Activated naive CD4-positive, alpha-beta T cell treated with anti-CD3 and anti-CD28 coated beads, Interleukin-2, amount 10 ng/mL, durations not matched to agents 7 days and 5 days (primary cell): ENCODE measurements at regions not wholly inside any gene's neighbourhood (a gene's known extent, or its start where the extent isn't known, plus 50 kb on each side); places are given as distances from the start of the nearest gene placed in this dataset.

Source experiments
- CTCF ChIA-PET: fragments of 350-600 bp; sonication (Branson Sonifier 250); formaldehyde crosslinking; loops from one replicate; lab custom pipeline; 2021; ENCODE audit warnings: antibody characterized with exemption; lab: Charles Lee
- DNase-seq: peaks from one replicate; pipeline ENCODE4 v3.0.0-alpha.2; 2020
- H3K27ac Mint-ChIP-seq: one replicate; pipeline ENCODE4 v1.8.0; 2021; ENCODE audit warnings: mild to moderate bottlenecking, moderate library complexity, mixed read lengths
- H3K27me3 Mint-ChIP-seq: one replicate; pipeline ENCODE4 v1.8.0; 2021; ENCODE audit warnings: mild to moderate bottlenecking, mixed read lengths
- H3K36me3 Mint-ChIP-seq: one replicate; pipeline ENCODE4 v1.8.0; 2021; ENCODE audit warnings: mixed read lengths
- H3K4me1 Mint-ChIP-seq: one replicate; pipeline ENCODE4 v1.8.0; 2021; ENCODE audit warnings: mixed read lengths
- H3K4me3 Mint-ChIP-seq: one replicate; pipeline ENCODE4 v1.8.0; 2021; ENCODE audit warnings: mild to moderate bottlenecking, moderate library complexity, mixed read lengths
- H3K9me3 Mint-ChIP-seq: one replicate; pipeline ENCODE4 v1.8.0; 2021; ENCODE audit warnings: mixed read lengths

GRCh38 chr2:769771-770170, 92.6 kb upstream of the TMEM18 start:
- no peak overlapping the region for H3K27ac Mint-ChIP-seq
- H3K36me3 Mint-ChIP-seq, result no peaks in the 10 kb centered on the region
- peaks cover 8% of the 10 kb centered on the region for H3K4me1 Mint-ChIP-seq
- H3K27me3 Mint-ChIP-seq, result no peaks in the 10 kb centered on the region
- peaks cover 4% of the 10 kb centered on the region for H3K9me3 Mint-ChIP-seq
- CTCF ChIA-PET, result no interaction called here
- no peak overlapping the region for H3K4me3 Mint-ChIP-seq
- DNase-seq, result no peak

DNA sequence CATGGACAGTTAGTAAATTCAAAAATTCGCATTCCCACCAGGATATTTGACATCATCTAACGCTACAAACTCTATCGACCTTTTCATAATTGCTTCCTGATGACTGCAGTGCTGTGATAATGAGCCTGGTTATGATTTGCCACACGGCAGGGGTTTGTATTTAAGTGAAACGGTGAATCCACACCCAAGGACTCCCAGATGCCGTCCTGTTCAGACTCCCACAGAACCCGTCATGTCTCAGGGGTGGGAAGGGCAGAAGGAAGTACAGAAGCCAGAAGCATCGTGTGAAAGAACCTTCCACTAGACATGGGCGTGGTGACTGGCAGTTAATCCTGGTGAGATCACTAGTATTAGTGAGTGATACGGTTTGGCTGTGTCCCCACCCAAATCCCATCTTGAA, 91.2 kb upstream of the TMEM18 start:
- Mint-ChIP-seq H3K4me1 (peaks cover 8% of the 10 kb centered on the region), H3K27ac (no peak overlapping the region), H3K9me3 (peaks cover 4% of the 10 kb centered on the region), H3K27me3 (peaks cover 3% of the 10 kb centered on the region), H3K36me3 (no peaks in the 10 kb centered on the region), H3K4me3 (no peak overlapping the region)
- DNase-seq, result no peak
- CTCF ChIA-PET, result no interaction called here

DNA sequence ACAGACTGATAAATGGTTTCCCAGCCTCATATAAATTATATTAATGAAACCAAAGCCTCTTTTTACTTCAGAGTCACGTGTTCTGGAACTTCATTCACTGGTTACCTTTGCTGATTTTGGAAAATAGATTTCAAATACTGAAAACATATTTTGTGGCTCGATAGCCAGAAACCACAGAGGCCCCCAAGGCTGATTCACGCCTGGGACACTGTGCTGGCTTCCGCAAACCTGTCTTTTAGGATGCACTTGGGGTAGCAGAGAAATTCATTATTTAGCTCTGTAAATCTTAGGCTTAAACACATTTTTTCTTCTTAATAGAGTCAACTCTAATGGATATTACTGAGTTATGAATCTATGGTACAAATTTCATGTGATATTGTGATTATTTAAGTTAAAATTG, 90.7 kb upstream of the TMEM18 start:
- Mint-ChIP-seq H3K36me3 (no peaks in the 10 kb centered on the region), H3K4me1 (peaks cover 8% of the 10 kb centered on the region), H3K27me3 (peaks cover 5% of the 10 kb centered on the region), H3K4me3 (no peak overlapping the region), H3K9me3 (peaks cover 4% of the 10 kb centered on the region), H3K27ac (no peak overlapping the region)
- CTCF ChIA-PET, result no interaction called here
- no peak for DNase-seq

- Mint-ChIP-seq H3K4me1 (peaks cover 10% of the 10 kb centered on the region), H3K4me3 (no peak overlapping the region), H3K36me3 (no peaks in the 10 kb centered on the region), H3K9me3 (peaks cover 4% of the 10 kb centered on the region), H3K27me3 (peaks cover 5% of the 10 kb centered on the region), H3K27ac (no peak overlapping the region)
- no peak for DNase-seq
- CTCF ChIA-PET, result no interaction called here
These were observed 90.2 kb upstream of the TMEM18 start for GRCh38 chr2:767440-767839.

GRCh38 chr2:766255-766654, 89.0 kb upstream of the TMEM18 start:
- Mint-ChIP-seq H3K27ac (no peak overlapping the region), H3K4me3 (no peak overlapping the region)

GRCh38 chr2:765369-765768, 88.2 kb upstream of the TMEM18 start:
- H3K27me3 Mint-ChIP-seq, result peaks cover 5% of the 10 kb centered on the region
- H3K36me3 Mint-ChIP-seq, result no peaks in the 10 kb centered on the region
- H3K9me3 Mint-ChIP-seq, result peaks cover 4% of the 10 kb centered on the region
- DNase-seq, result no peak
- H3K27ac Mint-ChIP-seq, result no peak overlapping the region
- CTCF ChIA-PET, result interaction anchor here (1.5 kb wide), 1 partner anchor 50 kb away, joined by 3 read pairs; no protein-coding TSS in a partner anchor
- no peak overlapping the region for H3K4me3 Mint-ChIP-seq
- peaks cover 10% of the 10 kb centered on the region for H3K4me1 Mint-ChIP-seq

More at GRCh38 chr2:766255-766654, 89.0 kb upstream of the TMEM18 start:
- H3K4me1 Mint-ChIP-seq, result peaks cover 10% of the 10 kb centered on the region
- DNase-seq, result no peak
- no peaks in the 10 kb centered on the region for H3K36me3 Mint-ChIP-seq
- peaks cover 5% of the 10 kb centered on the region for H3K27me3 Mint-ChIP-seq
- peaks cover 4% of the 10 kb centered on the region for H3K9me3 Mint-ChIP-seq
- CTCF ChIA-PET, result no interaction called here

DNA sequence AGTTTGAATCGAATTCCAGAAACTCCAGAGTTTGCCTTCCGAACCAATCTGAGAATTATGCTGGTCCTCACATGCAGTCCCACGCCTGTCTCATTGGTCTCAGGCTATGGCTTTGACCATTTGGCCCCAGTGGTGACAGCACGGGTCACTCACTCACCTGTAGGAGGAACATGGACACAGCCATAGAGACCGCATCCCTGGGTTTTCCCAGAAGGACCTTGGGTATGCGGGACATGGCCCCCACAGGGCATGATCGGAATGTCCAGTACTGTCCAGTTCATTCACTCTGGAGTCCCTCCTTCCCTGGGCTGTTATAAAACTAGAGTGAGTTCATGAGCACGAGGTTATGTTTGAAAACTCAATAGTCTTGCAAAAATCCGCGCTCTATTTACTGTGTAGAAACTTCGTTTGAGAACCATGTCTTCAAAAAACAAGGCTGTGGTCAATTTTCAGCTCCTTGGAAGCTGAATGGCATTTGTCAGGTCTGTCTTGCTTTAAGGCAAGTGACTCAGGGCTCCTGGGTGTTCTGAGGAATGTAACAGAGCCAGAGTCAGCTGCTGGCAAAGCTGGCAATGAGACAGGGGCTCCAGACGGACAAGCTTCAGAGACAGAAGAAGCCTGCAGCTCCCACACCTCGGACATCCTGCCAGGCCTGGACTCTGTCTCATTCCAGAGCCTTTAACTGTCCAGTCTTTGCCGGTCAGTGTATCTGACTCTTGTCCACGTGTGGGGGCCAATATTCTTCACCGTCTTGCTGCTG, 86.7 kb upstream of the TMEM18 start:
- CTCF ChIA-PET, result interaction anchor here (1.5 kb wide), 1 partner anchor 49 kb away, joined by 3 read pairs; no protein-coding TSS in a partner anchor
- H3K36me3 Mint-ChIP-seq, result no peaks in the 10 kb centered on the region

GRCh38 chr2:762646-763045, 85.4 kb upstream of the TMEM18 start:
- H3K9me3 Mint-ChIP-seq, result no peaks in the 10 kb centered on the region
- DNase-seq, result no peak
- CTCF ChIA-PET, result no interaction called here
- H3K36me3 Mint-ChIP-seq, result no peaks in the 10 kb centered on the region
- H3K27me3 Mint-ChIP-seq, result peaks cover 14% of the 10 kb centered on the region
- H3K4me3 Mint-ChIP-seq, result no peak overlapping the region
- H3K27ac Mint-ChIP-seq, result no peak overlapping the region
- peaks cover 7% of the 10 kb centered on the region for H3K4me1 Mint-ChIP-seq

More for the DNA sequence above, 86.7 kb upstream of the TMEM18 start:
- DNase-seq, result no peak
- no peak overlapping the region for H3K27ac Mint-ChIP-seq
- no peak overlapping the region for H3K4me3 Mint-ChIP-seq
- H3K27me3 Mint-ChIP-seq, result peaks cover 6% of the 10 kb centered on the region
- H3K4me1 Mint-ChIP-seq, result peaks cover 7% of the 10 kb centered on the region
- peaks cover 4% of the 10 kb centered on the region for H3K9me3 Mint-ChIP-seq

DNA sequence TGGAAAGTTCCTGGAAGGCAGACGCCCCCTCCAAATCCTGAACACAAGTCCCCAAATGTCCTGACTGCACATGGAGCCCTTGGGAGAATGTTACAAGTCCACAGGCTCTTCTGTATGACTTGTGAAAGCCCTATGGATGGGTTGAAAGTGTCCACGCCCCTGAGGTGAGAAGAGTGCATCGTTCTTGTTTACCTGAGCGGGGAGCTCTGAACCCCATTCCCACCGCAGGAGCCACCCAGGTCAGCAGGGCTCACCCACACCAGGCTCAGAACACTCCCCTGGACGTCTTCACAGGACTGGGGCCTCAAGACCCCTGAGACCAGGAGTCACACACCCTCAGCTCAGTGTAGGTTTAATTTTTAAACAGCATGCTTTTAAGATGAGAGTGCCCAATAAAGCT, 84.2 kb upstream of the TMEM18 start:
- Mint-ChIP-seq H3K27me3 (peaks cover 14% of the 10 kb centered on the region), H3K9me3 (no peaks in the 10 kb centered on the region), H3K4me3 (no peak overlapping the region), H3K27ac (no peak overlapping the region), H3K4me1 (peaks cover 3% of the 10 kb centered on the region), H3K36me3 (no peaks in the 10 kb centered on the region)
- no peak for DNase-seq
- CTCF ChIA-PET, result no interaction called here

DNA sequence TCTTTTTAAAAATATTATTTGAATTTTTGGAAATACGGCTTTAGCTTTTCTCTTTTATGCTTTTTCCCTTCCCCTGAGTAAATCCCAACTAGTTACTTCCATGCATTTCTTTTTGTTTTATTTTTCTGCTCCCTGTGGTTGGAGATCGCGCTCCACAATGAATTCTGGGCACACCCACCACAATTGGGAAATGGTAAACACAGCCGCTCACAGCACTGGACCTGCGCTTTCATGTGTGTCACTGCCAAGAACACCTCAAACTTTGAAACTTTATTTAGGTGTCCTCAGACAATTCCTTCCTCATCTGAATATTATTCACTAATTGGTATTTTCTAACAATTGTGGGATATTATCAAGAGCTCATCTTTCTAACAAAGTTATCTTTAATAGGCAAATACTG, 82.8 kb upstream of the TMEM18 start:
- peaks cover 3% of the 10 kb centered on the region for H3K4me1 Mint-ChIP-seq
- no peaks in the 10 kb centered on the region for H3K36me3 Mint-ChIP-seq
- H3K9me3 Mint-ChIP-seq, result no peaks in the 10 kb centered on the region
- no peak overlapping the region for H3K4me3 Mint-ChIP-seq
- peaks cover 21% of the 10 kb centered on the region for H3K27me3 Mint-ChIP-seq
- CTCF ChIA-PET, result no interaction called here
- DNase-seq, result no peak
- no peak overlapping the region for H3K27ac Mint-ChIP-seq

DNA sequence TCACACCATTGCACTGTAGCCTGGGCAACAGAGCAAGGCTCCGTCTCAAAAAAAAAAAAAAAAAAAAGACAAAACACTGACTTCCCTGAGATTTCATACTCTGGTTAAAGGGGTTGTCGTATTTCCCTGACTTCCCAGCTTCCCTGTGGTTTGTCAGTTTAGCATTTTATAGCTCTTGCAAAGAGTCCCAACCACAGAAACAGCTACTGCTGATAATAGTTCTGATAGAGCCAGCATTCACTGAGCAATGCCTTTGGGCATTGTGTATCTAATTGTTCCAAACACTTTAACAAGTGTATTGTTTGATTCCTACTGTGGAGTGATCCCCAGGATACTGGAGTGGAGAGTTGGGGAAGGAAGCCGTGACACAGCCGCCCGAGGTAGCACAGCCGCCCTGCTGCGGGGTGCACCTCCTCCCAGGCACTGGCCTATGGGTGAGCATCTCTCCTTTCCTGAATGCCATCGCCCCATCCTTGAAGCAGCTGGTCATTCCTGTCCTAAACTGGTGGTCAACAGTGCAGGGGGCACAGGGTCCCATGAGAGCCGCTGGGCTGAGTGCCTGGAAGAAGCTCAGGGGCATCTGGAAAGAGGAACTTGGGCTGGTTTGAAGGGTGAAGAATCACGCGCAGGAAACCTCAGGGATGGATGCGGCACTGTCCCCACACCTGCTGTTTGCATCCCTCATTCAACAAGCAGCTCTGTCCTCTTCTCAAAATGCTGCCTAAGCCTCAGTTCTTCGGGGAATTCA, 81.0 kb upstream of the TMEM18 start:
- Mint-ChIP-seq H3K27ac (no peak overlapping the region), H3K4me3 (no peak overlapping the region), H3K4me1 (peaks cover 3% of the 10 kb centered on the region), H3K27me3 (peaks cover 16% of the 10 kb centered on the region), H3K36me3 (no peaks in the 10 kb centered on the region), H3K9me3 (no peaks in the 10 kb centered on the region)
- DNase-seq, result no peak
- CTCF ChIA-PET, result no interaction called here

DNA sequence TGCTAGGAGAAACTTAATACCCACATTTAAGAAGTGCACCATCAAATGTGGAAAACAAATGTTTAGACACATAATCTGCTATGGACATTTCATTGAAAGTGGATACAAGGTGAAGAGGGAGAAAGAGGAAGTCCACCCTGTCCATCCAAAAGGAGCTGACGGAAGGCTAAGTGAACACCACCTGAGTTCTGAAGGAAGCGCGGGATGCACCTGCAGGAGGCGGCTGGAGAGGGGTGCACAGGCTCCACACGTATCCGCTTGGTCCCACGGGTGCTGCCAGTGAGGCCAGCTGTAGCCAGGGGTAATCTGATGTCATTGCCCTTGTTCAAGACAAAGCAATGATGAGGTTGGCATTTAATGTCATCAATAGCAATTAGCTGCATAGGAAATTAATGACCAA, 75.9 kb upstream of the TMEM18 start:
- Mint-ChIP-seq H3K4me3 (no peak overlapping the region), H3K27me3 (peaks cover 15% of the 10 kb centered on the region), H3K4me1 (no peaks in the 10 kb centered on the region), H3K36me3 (no peaks in the 10 kb centered on the region), H3K27ac (no peak overlapping the region), H3K9me3 (no peaks in the 10 kb centered on the region)
- no peak for DNase-seq
- CTCF ChIA-PET, result no interaction called here

- CTCF ChIA-PET, result interaction anchor here (0.8 kb wide), 1 partner anchor 16 kb away, joined by 3 read pairs; no protein-coding TSS in a partner anchor
- no peak overlapping the region for H3K4me3 Mint-ChIP-seq
- H3K36me3 Mint-ChIP-seq, result no peaks in the 10 kb centered on the region
- no peaks in the 10 kb centered on the region for H3K4me1 Mint-ChIP-seq
- no peak overlapping the region for H3K27ac Mint-ChIP-seq
- H3K27me3 Mint-ChIP-seq, result peaks cover 17% of the 10 kb centered on the region
- DNase-seq, result no peak
- H3K9me3 Mint-ChIP-seq, result no peaks in the 10 kb centered on the region
These were observed 74.3 kb upstream of the TMEM18 start for GRCh38 chr2:751474-751873.

DNA sequence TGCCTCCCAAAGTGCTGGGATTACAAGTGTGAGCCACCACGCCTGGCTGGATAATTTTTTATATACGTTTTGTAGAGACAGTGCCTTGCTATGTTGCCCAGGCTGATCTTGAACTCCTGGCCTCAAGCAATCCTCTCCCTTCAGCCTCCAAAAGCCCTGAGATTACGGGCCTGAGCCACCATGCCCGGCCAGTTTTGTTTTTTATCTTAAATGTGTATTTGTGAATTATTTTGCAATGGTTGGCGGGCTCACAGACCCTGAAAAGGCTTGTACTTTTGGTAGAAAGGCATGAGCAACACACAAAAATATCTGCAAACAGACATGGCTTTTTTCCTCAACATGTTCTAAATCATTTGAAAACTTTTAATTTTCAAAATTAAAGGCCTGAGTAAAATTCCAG, 73.4 kb upstream of the TMEM18 start:
- DNase-seq, result no peak
- no peaks in the 10 kb centered on the region for H3K9me3 Mint-ChIP-seq
- no peak overlapping the region for H3K4me3 Mint-ChIP-seq
- no peaks in the 10 kb centered on the region for H3K4me1 Mint-ChIP-seq
- no peaks in the 10 kb centered on the region for H3K36me3 Mint-ChIP-seq
- CTCF ChIA-PET, result interaction anchor here (0.8 kb wide), 1 partner anchor 15 kb away, joined by 3 read pairs; no protein-coding TSS in a partner anchor
- no peak overlapping the region for H3K27ac Mint-ChIP-seq
- peaks cover 17% of the 10 kb centered on the region for H3K27me3 Mint-ChIP-seq
